DMS 273 treated with DMSO at 0.1 percent for 48 hours (cell line): ENCODE measurements at regions not wholly inside any gene's neighbourhood (a gene's known extent, or its start where the extent isn't known, plus 50 kb on each side); places are given as distances from the start of the nearest gene placed in this dataset.

Experiments used
- DNase-seq: peaks from one replicate; lab custom pipeline; 2025; lab: John Stamatoyannopoulos, UW

- no peak for DNase-seq
Measured at GRCh38 chr10:78479467-78479866, 445.8 kb downstream of the RPS24 start.

GRCh38 chr10:78481842-78482241 lies 448.2 kb downstream of the RPS24 start:
- no peak for DNase-seq

DNA sequence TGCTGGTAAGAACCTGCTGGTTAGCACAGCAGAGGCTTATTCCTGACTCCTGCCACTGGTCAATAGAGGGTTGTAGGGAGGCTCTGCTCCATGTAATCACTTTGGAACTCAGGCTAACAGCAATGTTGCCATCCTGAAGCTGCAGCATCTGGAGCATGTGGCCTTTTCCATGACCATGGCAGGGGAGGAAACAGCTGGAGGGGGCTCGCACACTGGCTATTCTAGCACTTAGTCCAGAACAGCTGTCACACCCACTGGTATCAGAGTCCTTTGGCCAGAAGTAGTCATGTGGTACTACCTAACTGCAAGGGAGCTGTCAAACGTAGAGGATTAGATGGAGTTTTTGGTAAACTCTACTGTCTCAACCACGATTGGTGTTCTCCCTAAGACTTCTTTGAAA lies 450.0 kb downstream of the RPS24 start:
- DNase-seq = no peak

DNA sequence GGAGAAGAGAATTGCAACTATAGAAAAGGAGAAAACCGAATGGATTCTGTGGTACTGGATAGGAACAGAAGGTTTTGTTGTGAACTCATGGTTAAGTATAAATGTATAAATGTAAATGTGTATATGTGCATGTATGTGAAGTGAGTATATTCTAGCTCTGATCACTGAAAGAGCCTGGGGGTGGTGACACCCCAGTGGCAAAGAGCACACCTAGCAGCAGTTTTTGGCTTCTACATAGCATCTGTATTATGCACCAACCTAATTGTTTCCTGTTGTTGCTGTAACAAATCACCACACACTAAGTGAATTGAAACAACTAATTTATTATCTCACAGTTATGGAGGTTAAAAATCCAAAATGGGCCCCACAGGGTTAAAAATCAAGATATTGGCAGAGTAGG lies 455.4 kb downstream of the RPS24 start:
- DNase-seq = no peak

GRCh38 chr10:78491812-78492211 lies 458.1 kb downstream of the RPS24 start:
- no peak for DNase-seq

GRCh38 chr10:78492424-78492823 lies 458.8 kb downstream of the RPS24 start:
- DNase-seq = no peak

GRCh38 chr10:78494179-78494578 lies 460.5 kb downstream of the RPS24 start:
- no peak for DNase-seq

DNA sequence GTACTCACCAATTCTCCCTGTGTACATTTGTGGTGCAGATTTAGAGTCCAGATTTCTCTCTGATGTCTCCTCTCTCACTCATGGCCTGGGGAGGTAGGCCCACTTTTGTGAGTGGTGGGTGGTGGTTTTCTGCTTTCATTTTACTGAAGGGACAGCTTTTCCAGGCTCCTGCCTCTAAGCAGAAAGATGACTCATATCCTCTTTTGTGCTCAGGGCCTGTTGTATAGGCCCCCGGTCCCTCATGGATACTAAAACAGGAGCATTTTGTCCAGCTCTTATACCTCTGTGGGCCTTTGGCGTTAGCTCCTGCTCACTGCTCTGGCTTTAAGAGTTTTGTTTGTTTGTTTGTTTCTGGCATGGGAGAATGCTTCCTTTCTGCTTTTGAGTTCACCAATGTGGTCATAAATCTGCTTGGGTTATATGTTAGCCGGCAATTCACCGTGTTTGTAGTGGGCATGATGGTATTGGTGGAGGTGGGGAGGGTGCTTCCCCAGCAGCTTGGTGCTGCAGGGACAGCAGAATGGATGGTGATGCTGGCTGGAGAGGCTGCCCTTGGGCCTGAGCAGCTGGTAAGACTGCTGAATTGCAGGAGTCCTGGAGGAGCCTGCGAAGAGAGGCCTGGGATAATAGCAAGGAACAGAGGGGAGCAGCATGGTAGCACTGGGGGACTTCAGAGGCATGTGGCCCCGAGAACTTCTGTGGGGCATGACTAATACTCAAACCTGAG lies 468.7 kb downstream of the RPS24 start:
- DNase-seq = no peak

DNA sequence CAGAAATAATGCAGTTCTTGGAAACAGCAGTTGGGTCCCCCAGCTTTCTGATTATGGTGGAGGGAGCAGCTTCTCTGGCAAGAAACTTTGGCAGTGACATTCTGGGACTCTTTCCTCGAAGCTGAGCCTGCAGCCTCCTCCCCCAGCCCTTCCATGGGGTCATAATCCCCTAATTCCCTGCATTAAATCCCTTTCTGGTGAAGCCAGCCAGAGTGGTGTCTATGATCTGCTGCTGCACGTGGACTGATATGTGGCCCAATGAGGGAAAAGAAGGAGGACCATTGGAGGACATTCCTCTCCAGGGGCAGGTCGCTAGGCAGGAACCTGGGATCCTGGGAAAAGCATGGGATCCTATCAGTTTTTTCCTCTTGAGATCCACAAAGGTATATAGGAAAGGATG lies 470.5 kb downstream of the RPS24 start:
- DNase-seq = no peak

GRCh38 chr10:78505657-78506056 lies 472.0 kb downstream of the RPS24 start:
- DNase-seq = no peak

GRCh38 chr10:78506614-78507013 lies 473.0 kb downstream of the RPS24 start:
- DNase-seq = no peak

- DNase-seq = no peak
Measured at GRCh38 chr10:78507510-78508160, 474.0 kb downstream of the RPS24 start.

DNA sequence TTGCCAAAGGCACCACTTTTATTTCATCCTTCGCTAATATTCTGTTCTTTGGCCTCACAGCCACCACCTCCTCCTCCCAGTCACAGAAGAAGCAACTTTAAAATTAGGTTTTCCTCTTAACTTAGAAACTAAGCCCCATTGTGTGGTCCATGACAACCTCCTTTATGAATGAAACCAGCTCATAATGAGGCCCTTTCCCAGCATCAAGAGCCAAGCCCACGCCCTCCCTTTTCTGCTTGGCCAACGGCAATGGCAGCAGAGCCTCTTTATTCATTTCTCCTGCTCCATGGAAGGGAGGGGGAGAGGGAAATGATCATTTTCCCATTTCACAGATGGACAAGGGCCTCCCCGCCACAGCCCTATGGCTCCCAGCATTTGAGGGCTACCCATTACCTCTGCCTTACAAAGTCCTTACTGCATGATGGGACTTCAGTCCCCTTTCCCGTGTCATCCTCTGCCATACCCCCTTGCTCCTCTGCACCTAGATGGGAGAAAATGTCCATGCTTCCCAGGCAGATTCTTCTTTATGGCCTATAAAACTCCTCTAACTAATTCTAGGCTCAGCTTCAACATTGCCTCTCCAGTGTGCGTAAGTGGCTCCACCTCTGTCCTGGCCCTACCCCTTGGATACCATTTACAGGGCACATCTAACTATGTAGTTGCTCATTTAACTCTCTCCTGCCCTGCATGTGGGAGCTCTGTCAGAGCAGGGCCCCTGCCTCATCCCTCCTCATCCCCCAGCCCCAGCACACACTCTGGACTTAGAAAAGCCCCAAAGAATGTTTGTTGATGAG lies 475.5 kb downstream of the RPS24 start:
- no peak for DNase-seq

- DNase-seq = peak; percentile 19
Measured at GRCh38 chr10:78510566-78511323, 477.1 kb downstream of the RPS24 start.

DNA sequence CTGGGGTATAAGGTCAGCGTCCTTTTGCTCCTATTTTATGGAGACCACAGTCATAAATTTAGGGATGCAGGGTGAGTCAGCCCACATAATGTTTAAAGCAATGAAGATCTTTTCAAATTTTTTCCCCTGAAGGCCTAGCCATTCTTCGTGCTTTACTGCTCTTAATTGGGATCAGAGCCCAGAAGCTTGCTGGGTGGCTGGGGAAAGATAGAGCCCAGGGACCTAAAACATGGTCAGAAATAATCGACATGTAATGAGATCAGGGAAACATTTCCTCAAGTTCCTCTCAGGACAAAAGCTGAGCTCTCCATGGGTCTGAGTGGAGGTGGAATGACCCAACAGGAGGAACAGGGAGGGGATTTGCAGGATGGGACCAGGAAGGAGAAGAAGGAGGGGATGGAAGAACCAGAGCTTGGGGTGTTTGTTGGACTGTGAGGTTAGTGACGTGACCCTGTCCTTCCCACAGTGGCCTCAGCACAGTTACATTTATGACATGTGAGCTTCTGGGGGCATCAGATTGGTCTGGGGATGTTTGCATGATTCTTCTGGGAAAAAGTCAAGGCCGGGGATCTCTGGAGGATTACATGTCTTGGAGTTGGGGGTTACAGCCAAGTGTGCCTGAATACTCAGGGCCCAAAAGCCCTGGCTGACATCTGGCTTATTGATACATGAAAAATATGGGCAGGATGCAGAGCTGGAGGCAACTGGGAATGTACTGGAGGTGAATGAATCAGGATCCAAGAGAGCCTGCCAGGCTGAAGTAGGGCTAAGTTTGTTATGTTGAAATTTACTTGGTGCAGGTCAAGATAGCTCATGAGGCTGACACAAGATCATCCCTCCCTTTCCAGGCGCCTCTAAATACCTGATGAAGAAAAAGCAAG lies 477.9 kb downstream of the RPS24 start:
- no peak for DNase-seq

DNA sequence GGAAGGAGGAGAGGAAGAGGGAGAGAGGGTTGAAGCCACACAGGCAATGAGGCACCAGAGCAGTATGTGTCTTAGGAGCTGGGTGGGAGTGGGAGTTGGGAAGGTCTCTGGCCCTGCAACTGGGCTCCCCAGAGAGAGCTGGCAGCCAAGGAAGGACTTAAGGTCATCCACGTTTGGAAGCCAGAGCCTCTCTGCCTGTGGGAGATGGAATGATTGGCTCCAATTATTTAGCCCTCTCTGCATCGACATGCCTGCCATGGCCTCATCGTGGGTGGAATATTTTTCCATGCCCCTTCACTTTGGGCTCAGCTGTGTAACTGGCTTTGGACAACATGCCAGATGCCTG lies 478.5 kb downstream of the RPS24 start:
- DNase-seq = no peak

- no peak for DNase-seq
Measured at GRCh38 chr10:78513330-78513729, 479.7 kb downstream of the RPS24 start.

- no peak for DNase-seq
Measured at GRCh38 chr10:78513986-78514385, 480.3 kb downstream of the RPS24 start.

GRCh38 chr10:78514459-78514858 lies 480.8 kb downstream of the RPS24 start:
- DNase-seq = no peak

DNA sequence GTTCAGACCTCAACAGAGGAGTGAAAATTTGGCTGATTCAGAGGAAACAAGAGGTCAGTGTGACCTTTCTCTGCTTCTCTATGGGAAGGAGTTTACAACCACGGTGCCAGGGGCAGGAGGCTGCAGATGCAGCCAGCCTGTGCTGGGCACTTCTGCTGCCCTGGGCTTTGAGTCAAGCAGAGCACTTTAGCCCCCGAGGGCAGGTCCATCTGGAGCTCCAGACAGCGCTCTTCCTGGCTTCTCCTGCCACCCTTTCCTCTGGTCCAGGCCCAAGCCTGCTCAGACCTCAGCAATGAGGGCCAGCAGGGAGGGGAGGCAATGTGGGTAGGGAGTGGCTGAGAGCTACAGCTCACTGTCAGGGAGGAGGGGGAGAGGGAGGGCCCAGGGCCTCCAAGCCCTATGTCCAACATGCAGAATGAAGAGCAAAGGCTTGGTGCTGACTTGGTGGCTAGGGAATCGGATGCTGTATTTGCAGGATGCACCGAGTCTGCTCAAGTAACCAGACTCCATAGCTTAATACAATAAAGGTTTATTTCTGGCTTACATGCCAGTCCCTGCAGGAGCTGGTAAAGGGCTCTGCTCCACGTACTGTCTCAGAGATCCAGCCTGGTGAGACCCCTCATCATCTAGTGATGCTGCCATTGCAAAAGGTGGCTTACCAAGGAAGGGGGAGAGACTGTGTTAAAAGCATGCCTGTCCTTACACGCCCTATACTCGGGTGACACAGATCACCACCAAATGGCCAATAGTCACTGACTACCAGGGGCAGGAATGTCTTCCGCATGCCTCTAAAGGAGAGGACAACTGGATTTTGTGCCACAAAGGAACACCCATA lies 481.6 kb downstream of the RPS24 start:
- DNase-seq = no peak

- DNase-seq = no peak
Measured at GRCh38 chr10:78515873-78516153, 482.1 kb downstream of the RPS24 start.
